Glutamatergic neuron (in vitro differentiated cells): ENCODE measurements at regions not wholly inside any gene's neighbourhood (a gene's known extent, or its start where the extent isn't known, plus 50 kb on each side); places are given as distances from the start of the nearest gene placed in this dataset.
"Not testable (repeated sequence)": the region's sequence is repeated elsewhere in the genome, so short reads cannot be mapped to it uniquely, and the experiment has no call there.

Experiments used
- DNase-seq: peaks from one replicate; pipeline ENCODE4 v3.0.0; 2022
- H3K27ac Mint-ChIP-seq: one replicate; pipeline ENCODE4 v1.8.0; 2020; ENCODE audit warnings: mild to moderate bottlenecking, mixed read lengths, inconsistent platforms; ENCODE audit not compliant: unreplicated experiment
- H3K27me3 Mint-ChIP-seq: one replicate; pipeline ENCODE4 v1.8.0; 2020; ENCODE audit warnings: mild to moderate bottlenecking, moderate library complexity, mixed read lengths, inconsistent platforms; ENCODE audit not compliant: unreplicated experiment
- H3K36me3 Mint-ChIP-seq: one replicate; pipeline ENCODE4 v1.8.0; 2020; ENCODE audit warnings: mild to moderate bottlenecking, mixed read lengths, inconsistent platforms; ENCODE audit not compliant: unreplicated experiment
- H3K4me1 Mint-ChIP-seq: one replicate; pipeline ENCODE4 v1.8.0; 2020; ENCODE audit warnings: mild to moderate bottlenecking, low read depth, mixed read lengths, inconsistent platforms; ENCODE audit not compliant: unreplicated experiment
- H3K4me3 Mint-ChIP-seq: one replicate; pipeline ENCODE4 v1.8.0; 2020; ENCODE audit warnings: mild to moderate bottlenecking, mixed read lengths, inconsistent platforms; ENCODE audit not compliant: unreplicated experiment
- H3K9me3 Mint-ChIP-seq: one replicate; pipeline ENCODE4 v1.8.0; 2020; ENCODE audit warnings: mild to moderate bottlenecking, moderate library complexity, mixed read lengths, inconsistent platforms; ENCODE audit not compliant: unreplicated experiment
- CTCF ChIP-seq: fragments of 200-600 bp; sonication (generic); IDR thresholded peaks from one replicate; pipeline ENCODE4 v1.5.0; 2021; ENCODE audit not compliant: partially characterized antibody, unreplicated experiment

GRCh38 chr5:28305891-28306290, 1267.5 kb upstream of the CDH9 start:
- Mint-ChIP-seq H3K27me3 (no peaks in the 10 kb centered on the region), H3K36me3 (peaks cover 7% of the 10 kb centered on the region), H3K4me1 (no peaks in the 10 kb centered on the region), H3K27ac (no peak overlapping the region), H3K4me3 (no peak overlapping the region), H3K9me3 (no peaks in the 10 kb centered on the region)
- no peak for DNase-seq
- TF ChIP-seq CTCF, result no peak

- DNase-seq, result no peak
- Mint-ChIP-seq H3K27ac (no peak overlapping the region), H3K9me3 (no peaks in the 10 kb centered on the region), H3K4me1 (no peaks in the 10 kb centered on the region), H3K36me3 (peaks cover 7% of the 10 kb centered on the region), H3K27me3 (no peaks in the 10 kb centered on the region), H3K4me3 (no peak overlapping the region)
- TF ChIP-seq CTCF, result no peak
Measured at GRCh38 chr5:28301712-28302111, 1263.3 kb upstream of the CDH9 start.

- DNase-seq, result no peak
- Mint-ChIP-seq H3K27ac (no peak overlapping the region), H3K27me3 (no peaks in the 10 kb centered on the region), H3K36me3 (no peaks in the 10 kb centered on the region), H3K4me1 (no peaks in the 10 kb centered on the region), H3K4me3 (no peak overlapping the region), H3K9me3 (no peaks in the 10 kb centered on the region)
- no peak for TF ChIP-seq CTCF
Measured at GRCh38 chr5:28296254-28297013, 1258.0 kb upstream of the CDH9 start.

- H3K9me3 Mint-ChIP-seq, DNase-seq, H3K4me1 Mint-ChIP-seq, H3K4me3 Mint-ChIP-seq, H3K36me3 Mint-ChIP-seq, H3K27ac Mint-ChIP-seq, H3K27me3 Mint-ChIP-seq: not testable (repeated sequence)
Measured at GRCh38 chr5:28287021-28287420, 1248.6 kb upstream of the CDH9 start.

- no peaks in the 10 kb centered on the region for H3K27me3 Mint-ChIP-seq
- no peaks in the 10 kb centered on the region for H3K36me3 Mint-ChIP-seq
- no peak for TF ChIP-seq CTCF
- H3K9me3 Mint-ChIP-seq, result no peaks in the 10 kb centered on the region
- DNase-seq, result no peak
- no peaks in the 10 kb centered on the region for H3K4me1 Mint-ChIP-seq
- H3K27ac Mint-ChIP-seq, result no peak overlapping the region
- no peak overlapping the region for H3K4me3 Mint-ChIP-seq
Measured at GRCh38 chr5:28286566-28286965, 1248.2 kb upstream of the CDH9 start.
